ENCODE measurements at regions not wholly inside any gene's neighbourhood (a gene's known extent, or its start where the extent isn't known, plus 50 kb on each side); places are given as distances from the start of the nearest gene placed in this dataset.

DNA sequence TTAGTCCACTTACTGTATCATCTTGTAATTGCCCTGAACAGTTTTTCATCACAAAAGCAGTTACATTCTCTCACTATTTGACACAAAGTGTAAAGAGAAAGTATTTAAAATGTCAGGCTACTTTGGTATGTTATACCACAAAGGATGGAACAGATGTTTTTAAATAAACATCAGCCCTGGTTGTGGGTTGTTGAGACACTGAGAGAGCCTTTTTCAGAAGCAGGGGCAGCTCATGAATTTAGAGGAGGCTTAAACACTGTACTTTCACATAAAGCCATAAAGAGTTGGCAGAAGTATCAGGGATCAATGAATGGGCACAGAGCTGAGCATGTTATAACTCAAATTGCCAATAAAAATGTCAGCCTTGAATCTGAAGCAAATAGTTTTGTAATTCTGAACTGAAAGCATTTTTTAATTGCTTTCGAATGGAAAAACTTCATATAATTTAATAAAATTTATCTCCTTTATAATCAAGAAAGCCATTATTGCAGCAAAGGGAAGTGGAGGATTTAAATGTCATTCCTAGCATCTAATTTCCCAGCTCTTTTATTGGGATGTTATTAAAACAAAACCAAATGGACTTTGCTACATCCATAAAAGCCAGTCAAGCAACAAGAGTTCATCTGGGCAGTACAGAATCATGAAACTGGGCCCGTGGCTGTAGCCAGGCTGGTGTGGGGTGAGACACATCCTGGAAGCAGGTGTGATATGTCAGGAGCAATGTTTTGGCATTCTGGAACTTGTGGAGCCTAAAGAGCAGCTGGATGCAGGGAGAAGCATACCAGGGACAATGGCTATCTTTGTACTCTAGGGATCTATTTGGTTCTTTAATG lies 95.1 kb upstream of the NT5C1B start:
- intact Hi-C loops (cut with micrococcal nuclease) = no loop called here

DNA sequence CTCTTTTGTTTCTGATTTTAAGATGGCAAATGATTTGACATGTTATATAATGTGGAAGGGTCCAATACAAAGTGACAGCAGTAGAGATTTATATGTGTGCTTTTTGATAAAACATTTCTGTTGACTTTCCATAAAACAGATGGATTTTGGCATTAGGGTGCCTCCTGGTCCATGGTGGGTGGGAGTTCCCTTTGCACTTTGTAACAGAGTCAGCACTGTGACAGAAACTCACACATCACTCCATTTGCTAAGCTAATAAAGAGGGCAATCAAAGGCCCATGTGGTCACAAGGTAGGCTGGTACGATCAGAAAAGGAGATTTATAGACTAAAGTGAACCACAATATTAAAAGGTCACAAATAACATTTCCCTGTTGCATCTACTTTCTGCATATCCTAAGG lies 93.3 kb upstream of the NT5C1B start:
- intact Hi-C loops (cut with micrococcal nuclease) = no loop called here

DNA sequence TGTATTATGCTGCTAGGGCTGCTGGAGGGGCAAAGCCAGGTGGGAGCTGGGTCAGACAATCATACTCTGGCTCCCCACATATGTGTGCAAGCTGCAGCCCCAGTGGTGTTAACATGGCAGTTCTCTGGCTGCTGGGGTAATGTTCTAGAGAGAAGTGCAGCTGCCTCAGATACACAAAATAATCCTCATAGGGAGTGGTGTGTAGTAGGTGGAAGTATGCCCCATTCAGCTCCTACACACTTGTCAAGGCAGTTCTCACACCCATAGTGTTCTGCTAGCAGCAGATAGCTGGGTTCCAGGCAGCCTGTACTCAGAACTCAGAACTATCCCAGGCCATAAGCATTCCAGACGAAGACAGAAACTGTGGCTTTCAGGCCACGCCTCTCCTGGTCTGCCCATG lies 87.9 kb upstream of the NT5C1B start:
- intact Hi-C loops (cut with micrococcal nuclease) = no loop called here

DNA sequence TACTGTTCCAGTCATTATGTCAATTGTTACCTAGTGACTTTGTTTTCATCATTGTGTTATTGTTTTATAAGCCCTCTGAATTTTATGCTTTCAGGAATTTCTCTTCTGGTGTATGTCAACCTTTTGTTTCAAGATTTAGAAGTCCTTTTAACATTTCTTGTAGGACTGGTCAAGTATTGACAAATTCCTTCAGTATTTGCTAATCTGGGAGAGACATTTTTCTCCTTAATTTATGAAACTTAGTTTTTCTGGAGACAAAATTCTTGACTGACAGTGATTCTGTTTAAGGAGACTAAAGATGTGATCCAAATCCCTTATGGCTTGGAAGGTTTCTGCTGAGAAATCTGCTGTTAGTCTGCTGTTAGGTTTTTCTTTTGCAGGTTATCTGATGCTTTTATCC lies 84.9 kb upstream of the NT5C1B start:
- intact Hi-C loops (cut with micrococcal nuclease) = no loop called here

DNA sequence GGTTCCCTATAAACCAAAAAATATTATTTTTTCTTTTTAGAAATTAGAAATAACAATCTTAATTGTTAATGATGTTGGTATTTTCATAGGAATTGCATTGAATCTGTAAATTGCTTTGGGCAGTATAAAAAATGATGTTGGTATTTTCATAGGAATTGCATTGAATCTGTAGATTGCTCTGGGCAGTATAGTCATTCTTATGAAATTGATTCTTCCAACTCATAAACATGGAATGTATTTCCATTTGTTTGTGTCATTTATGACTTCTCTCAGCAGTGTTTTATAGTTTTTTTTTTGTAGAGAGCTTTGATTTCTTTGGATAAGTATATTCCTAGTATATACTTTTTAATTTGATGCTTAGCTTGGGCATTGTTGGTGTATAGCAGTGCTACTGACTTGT lies 82.0 kb upstream of the NT5C1B start:
- intact Hi-C loops (cut with micrococcal nuclease) = no loop called here

DNA sequence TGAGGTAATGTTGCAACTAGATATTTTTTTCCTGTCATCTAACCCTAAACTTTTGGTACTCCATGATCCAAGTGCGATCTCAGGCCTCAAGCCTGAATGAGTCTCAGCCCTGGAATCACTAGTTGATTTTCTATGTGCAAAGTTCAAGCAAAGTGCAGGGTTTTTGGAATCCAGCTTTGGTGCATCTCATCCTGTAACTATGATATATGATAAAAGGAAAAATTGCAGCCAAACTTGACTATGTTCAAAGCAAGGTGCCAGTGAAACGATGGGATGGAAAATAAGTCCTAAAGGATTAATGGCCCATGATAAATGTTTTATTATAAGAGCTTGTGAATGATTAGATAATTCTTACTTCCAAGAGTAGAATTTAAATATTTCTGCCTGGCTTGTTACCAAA lies 78.9 kb upstream of the NT5C1B start:
- intact Hi-C loops (cut with micrococcal nuclease) = no loop called here

DNA sequence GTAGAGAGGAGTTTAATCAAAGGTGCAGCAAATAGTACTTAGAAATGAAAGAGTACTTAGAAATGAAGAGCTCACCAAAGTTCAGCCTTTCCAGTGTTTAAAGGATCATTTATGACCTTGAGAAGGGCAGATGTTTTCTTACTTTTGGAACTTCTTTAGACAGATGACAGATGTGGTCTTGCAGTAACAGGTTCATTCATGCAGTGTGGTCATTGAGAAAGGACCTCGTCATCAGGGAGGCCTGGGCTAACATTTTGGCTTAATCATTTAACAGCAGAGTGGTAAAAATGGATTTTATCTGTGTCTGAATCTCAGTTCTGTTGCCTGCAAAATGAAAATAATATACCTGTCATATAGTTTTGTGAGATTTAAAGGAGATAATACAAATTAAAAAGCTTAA lies 75.1 kb upstream of the NT5C1B start:
- intact Hi-C loops (cut with micrococcal nuclease) = no loop called here

DNA sequence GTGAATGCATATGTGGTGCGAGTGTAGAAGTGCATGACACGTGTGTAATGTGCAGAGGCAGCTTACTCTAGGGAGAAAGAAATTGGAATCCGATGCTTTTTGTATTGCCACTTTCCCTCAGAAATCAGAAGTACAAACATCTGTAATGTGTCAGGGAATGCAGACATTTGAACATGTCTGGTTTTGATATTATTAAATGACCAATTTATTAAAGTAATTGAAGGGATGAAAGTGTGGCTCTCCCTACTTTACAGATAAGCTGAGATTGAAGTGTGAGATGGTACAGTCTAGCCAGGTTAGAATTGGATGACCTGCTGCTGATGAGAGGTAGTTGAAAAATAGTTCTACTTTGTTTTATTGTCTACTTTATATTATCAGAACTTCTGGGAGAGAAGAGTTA lies 74.5 kb upstream of the NT5C1B start:
- intact Hi-C loops (cut with micrococcal nuclease) = no loop called here

DNA sequence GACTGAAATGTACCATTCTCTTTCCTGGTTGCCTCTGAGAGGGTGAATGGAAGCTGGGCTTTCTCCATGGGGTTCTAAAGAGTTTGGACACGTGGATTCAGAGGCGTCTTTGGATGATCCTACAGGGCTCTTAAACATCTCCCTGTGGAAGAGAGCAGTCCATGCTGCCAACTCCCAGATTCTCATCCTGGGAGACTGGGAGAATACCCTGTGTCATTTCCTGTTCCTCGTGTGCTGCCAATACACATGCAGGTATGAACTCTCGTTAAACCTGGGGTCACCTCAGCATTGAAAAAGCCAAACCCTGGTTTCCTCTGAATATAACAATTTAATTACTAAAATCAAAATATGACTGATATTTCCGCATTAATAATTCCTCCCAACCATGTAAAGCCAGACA lies 73.3 kb upstream of the NT5C1B start:
- intact Hi-C loops (cut with micrococcal nuclease) = no loop called here

DNA sequence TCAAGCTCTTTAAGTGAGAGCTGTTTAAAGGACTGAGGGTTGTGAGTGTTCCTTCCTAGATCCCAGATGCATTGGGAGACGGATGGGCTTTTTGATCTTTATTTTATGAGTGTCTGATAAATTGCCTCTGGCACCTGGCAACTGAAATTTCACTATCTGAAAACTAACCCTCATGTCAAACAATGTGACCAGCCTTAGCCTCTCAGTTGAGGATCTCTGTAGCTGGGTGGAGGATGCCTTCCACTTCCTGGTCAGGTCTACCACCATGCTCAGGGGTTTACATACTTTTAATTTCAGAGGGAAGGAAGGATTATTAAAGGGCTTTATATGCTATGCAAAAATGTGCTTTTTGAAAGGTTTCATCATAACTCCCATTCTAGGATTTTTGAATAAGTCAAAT lies 70.5 kb upstream of the NT5C1B start:
- intact Hi-C loops (cut with micrococcal nuclease) = no loop called here

DNA sequence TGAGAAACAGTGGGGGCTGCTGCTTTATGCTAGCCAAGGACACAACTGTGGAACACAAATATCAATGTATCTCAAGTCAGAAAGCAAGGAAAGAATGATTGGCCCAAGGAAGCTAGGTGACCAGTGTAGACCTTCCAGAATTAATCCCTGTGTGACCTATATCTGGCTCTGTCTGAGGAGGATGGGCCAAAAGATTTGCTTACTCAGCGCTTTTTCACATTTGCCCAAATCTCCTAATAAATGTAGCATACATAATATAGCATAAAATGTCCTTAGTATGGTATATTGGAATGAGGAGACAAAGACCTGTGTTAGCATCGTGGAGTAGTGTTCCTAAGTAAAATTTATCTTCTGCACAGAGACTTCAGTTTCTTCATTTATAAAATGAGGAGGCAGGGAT lies 66.7 kb upstream of the NT5C1B start:
- intact Hi-C loops (cut with micrococcal nuclease) = no loop called here

DNA sequence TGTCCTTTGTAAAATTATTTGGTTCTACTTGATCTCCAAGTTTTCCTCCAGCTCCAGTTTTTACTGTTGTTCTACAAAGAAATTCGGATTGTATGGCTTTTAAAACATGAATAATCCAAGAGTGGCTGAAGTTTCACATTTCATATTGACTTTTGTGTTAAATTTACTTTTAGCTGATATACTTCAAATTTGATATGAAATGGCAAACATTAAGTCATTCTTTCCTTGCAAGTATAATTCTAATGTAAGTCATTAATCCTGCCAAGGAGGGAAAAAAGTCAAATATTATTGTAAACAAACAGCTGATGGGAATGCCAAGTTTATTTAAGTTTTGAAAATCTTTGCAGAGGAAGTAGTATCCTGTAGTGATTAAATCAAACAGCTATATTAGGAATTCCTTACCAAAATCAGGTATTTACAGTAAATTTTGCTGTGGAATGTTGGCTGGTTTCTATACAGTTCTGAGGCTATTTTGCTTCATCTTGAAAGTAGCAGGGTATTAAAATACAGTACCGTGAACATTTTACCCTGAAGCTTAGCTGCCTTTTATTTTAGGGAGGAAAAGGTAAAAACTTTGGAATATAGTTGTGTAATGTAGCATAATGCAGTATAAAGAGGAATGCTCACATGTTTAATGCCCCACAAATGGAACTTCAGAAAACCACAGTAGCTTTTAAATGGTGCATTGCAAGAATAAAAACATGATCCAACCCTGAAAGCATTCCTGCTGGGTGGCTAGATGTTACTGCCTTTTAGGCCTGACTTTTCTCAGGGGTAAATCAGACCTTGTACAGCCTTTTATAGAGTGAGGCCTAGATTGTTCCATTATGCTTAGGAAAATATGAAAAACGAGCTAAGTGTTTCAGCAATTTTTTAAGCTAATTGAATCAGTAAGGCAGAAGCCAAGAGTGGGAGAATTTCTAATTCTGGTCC lies 62.7 kb upstream of the NT5C1B start:
- intact Hi-C loops (cut with micrococcal nuclease) = no loop called here

DNA sequence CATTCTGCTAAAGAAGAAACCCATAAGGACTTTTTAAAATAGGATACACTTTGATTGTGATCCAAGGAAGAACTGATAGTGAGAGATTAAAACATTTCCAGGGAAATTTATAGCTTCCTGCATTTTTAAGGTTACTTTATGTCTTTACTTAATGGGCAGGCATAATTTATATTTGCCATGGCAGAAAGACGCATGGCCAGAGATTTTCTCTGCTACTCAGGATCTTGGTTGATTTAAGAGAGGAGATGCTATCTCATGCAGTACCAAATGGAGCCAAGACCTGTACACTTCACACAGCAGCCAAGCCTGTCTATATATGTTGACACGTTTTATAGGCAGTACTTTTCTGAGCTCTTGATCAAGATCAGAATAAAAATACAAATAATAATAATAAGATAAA lies 60.9 kb upstream of the NT5C1B start:
- intact Hi-C loops (cut with micrococcal nuclease) = no loop called here

DNA sequence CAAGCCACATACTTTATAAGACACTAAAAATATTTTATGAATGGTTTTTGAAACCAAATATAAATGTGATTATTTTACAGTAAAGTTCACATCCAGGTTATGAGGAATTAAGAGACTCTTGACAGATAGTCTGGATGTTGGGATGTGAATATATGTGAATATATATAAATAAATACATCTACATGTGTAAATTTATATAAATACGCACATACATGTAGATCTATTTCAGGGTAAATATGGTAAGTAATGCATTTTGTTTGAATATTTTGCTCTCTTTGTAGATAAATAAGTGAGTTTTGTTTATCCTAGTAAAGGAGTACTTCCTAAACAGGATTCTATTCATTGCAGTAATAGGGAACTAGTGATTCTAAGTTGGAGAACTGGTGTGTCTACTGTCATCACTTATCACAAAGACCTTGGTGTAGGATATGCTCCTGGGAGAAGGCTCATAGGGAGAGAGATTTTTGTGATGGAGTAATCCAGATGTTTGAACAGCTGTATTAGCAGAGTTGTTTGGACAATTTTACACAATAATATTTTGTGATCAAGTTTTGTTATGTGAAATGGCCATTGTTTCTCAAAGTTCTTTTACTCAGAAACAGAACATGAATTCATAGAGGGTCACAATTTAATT lies 60.2 kb upstream of the NT5C1B start:
- intact Hi-C loops (cut with micrococcal nuclease) = no loop called here

DNA sequence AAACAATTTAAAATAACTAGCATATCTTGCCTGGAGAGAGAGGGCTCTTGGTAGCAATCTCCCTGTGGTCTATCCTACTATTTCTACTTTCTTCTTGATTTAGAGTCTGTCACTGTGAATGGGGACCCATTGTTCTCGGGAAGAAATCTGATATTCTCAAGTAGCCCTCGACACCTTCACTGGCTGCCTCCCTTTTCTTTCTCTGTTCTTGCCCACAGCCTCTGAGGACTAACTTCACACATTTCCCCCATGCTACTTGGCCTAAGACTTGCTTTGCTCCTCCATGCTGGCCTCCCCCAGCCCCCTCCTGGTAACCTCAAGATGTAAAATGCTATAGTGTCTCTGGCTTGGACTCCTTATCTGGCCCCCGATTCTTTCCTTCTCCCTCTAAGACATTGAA lies 58.8 kb upstream of the NT5C1B start:
- intact Hi-C loops (cut with micrococcal nuclease) = no loop called here

DNA sequence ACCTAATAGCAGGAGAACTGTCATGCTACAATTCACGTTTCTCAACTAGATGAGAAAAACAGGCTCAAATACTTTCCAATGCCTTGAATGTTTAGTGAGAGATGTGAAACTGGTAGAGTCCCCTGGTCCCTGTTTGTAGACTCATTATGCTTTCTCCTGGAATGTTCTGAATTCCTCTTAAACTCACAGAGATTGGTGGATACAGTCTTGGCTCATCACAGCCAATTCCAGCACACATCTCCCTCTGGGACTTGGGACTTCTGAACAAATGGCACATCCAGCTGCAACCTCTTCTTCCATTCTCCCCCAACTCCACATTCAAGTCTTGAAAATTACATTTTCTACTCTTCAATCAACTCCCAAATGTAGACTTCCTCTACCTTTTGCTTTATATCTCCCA lies 58.4 kb upstream of the NT5C1B start:
- intact Hi-C loops (cut with micrococcal nuclease) = no loop called here

DNA sequence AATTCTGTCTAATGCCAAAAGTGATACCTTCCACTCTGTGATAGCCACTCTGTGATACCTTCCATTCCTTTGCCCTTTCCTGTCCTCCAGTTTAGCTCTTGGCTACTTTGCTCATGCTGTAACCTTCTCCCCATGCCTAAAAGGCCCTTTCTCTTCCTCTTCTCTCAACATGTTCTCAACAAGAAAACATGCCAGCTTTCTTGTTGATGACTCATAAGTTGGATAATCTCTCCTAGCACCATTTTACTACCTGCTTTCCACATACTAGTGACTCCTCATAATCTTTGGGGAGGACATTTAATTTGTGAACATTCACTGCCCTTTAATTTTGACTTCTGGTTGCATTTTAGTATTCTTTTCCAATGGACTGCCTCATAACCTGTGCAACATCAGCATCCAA lies 55.9 kb upstream of the NT5C1B start:
- intact Hi-C loops (cut with micrococcal nuclease) = no loop called here

DNA sequence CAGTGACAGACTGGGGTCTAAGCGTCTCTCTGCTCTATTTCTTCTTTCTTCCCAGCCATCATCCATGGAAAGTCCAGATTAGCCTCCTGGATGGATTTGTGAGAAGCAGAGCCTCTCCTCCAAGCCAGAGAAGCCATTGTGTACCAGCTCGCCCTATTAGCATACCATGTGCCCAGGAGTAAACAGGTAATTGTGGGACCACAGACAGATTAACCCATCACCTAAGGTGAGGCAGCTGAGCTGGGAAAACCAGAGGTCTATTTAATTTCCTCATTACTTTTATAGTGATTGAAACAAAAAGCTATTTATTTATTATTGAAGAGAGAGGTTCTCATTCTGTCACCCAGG lies 54.7 kb upstream of the NT5C1B start:
- intact Hi-C loops (cut with micrococcal nuclease) = no loop called here

DNA sequence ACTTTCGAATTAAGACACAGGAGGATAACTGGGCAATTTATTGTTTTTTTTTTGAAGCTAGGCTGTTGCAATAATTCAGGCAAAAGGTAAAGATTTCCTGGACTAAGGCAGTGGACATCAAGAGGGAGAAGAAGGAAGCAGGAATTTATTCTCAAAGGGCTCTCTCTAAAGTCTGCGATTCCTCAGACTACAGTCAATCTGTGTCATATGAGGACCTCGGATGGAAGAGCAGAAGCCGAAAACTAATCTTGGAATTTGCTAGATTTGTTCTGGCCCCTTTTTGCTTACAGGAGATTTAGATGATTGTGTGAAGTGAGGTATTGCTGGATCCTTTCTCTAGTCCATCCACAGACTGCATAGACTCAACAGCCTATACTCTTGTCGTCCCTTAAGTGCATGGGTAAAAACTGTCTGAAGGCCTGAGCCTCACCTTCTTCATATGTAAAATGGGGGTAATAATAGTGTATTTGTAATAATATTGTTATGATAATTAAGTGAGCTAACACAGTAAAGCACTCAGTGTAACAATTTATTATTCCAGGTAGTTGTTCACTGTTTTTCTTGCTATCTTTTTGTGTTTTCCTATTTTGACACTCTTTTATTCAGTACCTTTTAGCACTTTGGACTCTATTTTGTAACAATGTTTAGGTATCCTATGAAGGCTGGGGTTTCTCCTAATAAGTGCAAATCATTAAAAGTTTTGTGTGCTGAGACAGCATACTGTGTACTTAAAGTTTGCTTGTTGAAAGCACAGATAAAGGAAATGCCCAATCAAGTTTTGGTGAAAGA lies 54.2 kb upstream of the NT5C1B start:
- intact Hi-C loops (cut with micrococcal nuclease) = no loop called here

DNA sequence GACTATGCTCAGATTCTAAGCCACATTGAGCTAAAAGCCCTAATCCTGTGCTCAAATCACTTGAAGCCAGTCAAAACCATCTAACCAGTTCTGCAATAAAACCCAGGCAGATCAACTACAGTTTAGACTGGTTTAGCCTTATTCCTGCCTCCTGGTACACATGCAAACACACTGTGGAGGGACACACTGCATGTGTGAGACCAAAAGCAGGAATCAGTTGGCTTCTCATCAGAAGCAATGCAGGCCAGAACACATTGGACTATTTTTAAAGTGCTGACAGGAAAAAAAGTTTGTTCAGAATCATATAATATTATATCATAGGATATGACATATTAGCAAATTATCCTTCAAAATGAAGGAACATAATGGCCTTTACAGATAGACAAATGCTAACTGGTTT lies 52.5 kb upstream of the NT5C1B start:
- intact Hi-C loops (cut with micrococcal nuclease) = no loop called here

DNA sequence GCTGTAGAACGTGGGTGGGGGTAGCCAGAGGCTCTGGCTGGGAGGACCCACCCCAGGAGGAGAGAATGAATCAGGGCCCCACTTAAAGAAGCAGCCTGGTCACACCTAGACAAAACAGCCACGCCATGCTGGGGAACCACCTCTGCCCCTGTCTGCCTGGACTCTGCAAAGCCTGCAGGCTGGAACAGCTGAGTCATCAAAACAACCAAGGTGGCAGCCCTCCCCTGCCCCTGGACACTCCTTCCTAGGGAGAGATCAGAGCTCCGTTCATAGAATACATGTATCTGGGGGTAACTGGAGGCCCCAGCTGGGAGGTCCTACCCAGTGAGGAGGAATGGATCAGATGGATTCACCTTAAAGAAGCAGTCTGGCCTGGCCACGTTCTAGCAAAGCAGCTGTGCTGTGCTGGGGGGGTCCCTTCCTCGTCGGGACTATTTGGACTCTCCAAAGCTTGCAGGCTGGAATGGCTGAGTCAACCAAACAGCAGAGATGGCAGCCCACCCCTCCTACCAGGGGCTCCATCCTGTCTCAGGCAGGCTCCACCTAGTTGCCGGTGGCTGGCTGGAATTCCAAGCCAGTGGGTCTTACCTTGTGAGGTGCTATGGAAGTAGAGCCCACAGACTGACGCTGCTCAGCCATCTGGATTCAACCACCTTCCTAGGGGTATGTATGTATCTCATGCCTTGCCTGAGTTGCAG lies 50.5 kb upstream of the NT5C1B start:
- intact Hi-C loops (cut with micrococcal nuclease) = no loop called here
